GM19468 (cell line): ENCODE measurements at regions not wholly inside any gene's neighbourhood (a gene's known extent, or its start where the extent isn't known, plus 50 kb on each side); places are given as distances from the start of the nearest gene placed in this dataset.
"Not testable (repeated sequence)": the region's sequence is repeated elsewhere in the genome, so short reads cannot be mapped to it uniquely, and the experiment has no call there.

ENCODE experiments used
- ATAC-seq: cut with Tn5 transposase; IDR thresholded peaks from one replicate; pipeline ENCODE4 v1.9.1; 2021; ENCODE audit warnings: mild to moderate bottlenecking, moderate library complexity, moderate number of reproducible peaks; ENCODE audit not compliant: unreplicated experiment; ENCODE audit errors: extremely low read depth

DNA sequence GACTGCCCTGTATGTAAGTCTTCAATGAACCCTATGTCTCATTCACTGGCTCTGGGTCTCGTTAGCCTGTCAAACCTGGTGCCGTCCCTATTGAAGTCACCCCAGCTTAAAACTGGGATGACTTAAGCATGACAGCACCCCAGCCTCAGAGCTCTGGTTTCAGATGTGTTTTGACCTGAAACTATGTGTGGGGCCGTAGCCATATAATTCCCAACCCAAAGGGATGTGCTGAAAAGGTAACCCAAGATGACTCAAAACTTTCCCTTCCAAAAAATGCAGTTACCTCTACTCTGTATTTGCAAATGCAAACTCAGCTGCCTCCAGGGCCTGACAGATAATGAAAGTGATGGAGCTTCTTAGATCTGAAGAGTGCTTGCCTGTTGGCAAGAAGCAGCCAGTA lies 478.3 kb upstream of the ERCC4 start:
- ATAC-seq: peak; percentile 51

DNA sequence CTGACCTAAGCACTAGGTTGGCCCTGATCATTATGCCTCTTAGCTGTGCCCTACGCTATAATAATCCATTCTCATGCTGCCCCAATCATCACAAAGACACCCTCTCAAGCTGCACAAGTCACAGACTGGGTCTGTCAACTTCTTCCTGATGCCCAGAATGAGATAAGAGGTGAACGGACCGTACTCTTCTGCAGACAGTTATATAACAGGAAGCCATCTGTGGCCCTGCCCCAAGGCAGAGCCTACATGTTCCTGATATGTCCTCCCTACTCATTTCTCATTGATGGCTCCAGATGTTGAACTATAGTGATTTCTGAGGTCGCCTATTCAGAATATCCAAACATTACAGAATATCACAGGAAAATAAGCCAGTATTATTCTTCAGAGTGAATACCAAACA lies 471.6 kb upstream of the ERCC4 start:
- ATAC-seq: no peak

DNA sequence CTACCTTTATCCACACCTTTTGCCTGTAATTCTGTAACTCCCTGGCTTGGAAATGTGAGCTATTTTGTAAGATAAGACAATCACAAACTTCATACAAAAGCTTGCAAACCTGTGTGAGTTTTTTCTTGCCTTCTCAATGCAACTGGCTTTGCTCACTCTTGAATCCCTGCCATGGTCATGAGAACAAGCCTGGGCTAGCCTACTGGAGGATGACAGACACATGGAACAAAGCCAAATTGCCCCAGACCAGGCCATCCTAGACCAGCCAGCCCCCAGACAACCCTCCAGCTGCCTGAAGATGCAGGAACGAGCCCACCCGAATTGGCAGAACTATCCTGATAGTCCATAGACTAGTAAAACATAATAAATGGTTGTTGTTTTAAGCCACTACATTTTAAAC lies 466.6 kb upstream of the ERCC4 start:
- no peak for ATAC-seq

DNA sequence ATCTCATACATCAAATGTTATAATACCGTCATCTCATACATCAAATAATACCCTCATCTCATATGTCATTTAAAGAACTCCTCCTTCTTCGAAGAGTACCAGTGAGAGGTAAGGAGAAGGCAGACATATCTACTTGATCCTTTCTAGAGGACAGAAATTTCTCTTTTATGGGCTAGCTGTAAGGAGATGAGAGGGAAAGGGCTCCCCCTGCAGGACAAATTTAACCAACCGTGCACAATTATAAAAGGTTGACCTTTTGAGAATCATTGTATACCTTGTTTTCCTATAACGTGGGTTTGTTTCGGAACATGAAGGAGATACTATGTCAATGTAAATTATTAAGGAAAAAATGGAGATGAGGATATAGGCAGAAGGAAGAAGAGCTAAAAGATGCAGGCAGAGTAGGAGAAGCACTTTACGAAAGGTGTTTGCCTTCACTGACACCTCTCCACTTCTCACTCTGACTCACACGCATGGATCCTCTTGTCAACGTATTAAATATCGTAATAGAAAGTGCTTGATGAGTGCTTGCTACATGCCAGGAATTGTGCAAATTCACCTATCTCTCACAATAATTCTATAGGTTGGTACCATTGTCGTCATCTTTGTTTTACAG lies 465.9 kb upstream of the ERCC4 start:
- no peak for ATAC-seq

DNA sequence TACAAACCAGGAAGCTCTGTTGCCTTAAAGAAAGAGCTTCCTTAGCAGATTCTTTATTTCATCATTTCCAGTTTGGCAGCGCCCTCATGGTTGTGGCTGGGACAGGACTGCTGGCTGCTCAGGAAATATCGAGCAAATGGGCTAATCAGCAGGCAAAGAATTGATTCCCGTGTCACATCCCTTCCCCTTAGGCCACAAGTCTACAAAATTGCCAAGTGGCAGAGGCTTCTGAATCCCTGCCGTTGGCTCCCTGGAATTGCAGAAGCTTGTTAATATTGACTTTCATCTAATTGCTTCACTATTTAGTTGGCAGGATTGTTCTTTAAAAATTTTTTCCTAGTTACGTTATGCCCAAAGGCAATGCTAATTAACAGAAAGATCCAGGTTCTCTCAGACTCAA lies 456.3 kb upstream of the ERCC4 start:
- ATAC-seq: no peak

DNA sequence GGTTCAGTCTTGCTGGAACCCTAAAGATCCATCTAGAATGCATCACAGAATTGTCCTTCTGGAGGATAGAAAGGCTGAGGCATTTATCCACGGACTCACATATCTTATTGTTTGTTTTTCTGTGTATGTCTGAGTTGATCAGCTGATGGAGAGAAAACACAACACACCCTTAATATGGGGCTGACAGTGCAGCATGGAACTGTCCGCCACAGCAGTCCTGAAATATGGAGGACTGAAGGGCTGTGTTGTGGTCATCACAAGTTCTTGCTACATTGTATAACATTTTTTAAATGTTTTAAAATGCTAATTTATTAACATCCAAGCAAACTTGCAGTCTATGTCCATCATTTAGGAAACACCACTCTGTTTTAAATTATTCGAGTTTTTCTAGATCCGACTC lies 448.9 kb upstream of the ERCC4 start:
- no peak for ATAC-seq

DNA sequence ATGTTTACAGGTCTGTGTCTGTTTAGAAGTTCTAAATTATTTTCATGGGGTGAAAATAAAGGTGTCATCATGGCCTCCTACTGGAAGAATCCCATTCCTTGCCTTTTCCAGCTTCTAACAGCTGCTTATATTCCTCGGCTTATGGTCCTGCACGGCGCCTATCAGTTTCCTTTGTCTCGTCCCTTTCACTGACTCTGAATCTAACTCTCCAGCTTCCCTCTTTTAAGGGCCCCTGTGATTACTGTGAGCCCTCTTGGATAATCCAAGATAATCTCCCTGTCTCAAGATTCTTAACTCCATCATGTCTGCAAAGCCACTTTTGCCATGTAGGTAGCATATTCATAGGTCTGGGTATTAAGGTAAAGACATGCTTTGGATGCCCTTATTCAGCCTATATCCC lies 441.0 kb upstream of the ERCC4 start:
- no peak for ATAC-seq

DNA sequence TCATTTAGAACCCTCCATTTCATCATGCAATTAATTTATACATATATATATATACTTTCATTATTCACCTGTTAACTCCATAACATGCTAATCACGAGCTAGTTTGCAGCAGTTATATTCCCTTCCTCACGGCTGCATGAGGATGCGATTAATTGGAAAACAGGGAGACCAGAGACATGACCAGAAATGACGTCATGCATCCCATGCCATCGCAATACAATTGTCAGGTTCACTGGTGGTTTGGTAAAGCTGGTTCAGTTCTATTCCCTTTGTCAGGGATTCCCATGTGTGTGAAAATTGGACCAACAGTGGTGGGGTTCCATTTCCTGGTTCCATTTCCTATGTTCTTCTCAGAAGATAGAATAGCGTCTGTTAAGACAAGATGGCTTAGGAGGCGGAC lies 440.4 kb upstream of the ERCC4 start:
- no peak for ATAC-seq

DNA sequence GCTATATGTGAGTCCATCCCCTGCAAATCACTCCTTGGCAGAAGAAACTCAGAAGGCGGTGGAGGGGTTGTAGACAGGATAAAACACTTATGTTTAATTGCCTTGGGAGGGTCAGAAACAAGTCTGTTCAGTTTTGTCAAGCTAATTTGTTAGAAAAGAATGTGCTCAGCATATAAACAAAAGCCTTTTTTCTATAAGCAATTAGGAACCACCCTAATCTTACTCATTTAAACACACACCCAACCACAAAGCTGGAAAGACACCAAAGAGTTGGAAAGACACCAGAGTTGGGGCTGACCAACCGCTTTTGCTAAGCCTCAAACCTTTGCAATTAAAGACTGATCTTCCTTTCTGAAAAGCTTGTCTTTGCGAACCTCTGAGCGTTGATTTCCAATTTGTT lies 439.2 kb upstream of the ERCC4 start:
- ATAC-seq: no peak

DNA sequence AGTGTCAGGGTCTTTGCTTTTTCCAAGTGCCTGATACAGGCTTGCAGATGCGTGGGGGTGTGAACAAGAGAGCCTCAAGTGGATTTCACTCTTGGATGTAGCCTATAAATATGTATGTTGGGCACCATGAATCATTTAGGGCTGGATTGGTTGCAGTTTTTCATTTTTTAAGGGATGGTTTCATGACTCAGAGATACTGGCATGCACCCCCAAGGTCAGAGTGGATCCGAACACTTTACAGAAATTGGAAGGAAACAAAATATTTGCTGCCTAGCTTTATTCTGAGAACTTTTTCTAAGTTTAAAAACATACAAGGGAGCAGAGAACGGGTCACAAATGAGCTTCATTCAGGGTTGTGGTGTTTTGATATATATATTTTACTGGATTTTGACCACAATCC lies 436.8 kb upstream of the ERCC4 start:
- ATAC-seq: no peak

DNA sequence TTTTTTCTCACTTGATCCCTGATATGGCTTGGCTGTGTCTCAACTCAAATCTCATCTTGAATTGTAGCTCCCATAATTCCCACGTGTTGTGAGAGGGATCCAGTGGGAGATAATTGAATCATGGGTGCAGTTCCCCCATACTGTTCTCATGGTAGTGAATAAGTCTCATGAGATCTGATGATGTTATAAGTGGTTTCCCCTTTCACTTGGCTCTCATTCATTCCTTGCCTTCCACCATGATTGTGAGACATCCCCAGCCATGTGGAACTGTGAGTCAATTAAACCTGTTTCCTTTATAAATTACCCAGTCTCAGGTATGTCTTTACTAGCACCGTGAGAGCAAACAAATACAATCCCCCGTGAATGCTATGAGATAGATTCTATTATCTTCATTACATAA lies 430.5 kb upstream of the ERCC4 start:
- ATAC-seq: not testable (repeated sequence)

DNA sequence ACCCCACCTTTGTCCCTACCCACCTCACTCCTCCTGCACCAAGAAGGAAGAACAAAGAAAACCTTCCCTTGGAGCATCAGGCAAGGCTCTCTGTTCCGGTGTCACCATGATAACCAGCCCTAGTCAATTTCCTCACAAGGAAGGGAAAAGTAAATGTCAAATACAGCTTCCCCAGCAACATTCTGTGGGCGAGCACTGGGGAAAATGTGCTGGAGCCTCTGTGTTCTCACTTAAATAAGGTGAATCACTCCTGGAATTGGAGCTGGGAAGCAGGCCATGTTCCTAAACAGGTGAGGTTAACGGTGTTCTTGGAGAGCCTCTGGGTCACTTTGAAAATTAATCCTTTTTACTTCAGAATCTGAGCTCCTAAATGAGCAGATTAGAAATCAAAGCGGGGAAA lies 427.9 kb upstream of the ERCC4 start:
- no peak for ATAC-seq

DNA sequence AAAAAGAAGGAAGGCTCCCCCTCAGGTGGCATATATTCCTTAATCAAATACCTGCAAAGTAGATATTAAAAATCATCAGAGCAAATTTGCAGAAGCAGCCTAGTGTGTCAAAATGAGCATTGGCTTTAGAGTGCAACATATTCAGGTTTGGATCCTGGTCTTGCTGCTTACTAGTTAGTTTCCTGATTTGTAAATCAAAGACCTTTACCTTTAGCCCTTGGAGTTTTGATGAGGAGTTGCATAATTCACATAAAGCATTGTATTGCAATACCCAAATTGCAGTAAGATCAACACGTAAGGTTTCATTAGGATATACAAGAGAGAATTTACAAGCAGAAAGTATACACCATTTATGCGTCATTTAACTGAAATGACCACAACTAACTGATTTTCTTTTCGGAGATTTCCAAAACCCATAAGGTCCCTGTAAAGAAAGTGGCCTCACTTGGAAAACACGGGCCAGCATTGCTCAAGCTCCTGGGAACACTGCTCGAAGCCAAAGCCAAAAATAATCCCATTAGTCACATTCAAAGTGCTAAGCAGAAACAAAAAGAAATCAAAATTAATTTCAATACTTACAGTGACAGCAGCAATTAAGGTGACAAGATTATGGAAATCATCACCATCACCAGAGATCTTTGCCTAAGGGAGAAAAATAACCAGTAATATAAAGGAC lies 415.9 kb upstream of the ERCC4 start:
- no peak for ATAC-seq

DNA sequence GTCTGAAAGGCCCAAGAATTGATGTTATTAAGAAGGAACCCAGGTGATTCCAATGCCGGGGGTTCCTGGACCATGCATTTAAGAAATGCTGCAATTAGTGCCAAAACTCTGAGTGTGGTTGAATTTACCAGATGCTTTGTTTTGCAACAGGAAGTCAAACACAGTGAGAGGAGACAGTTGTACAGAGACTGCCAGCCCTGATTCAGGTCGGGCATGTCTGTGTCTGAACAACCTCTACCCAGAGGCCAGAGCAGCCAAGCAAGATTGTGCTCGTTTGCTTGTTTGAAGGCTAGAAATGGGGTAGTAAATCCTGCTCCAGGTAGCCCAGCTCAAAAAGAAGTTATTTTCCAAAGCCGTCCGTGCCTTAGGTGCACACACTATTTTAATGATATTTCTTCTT lies 412.4 kb upstream of the ERCC4 start:
- no peak for ATAC-seq

DNA sequence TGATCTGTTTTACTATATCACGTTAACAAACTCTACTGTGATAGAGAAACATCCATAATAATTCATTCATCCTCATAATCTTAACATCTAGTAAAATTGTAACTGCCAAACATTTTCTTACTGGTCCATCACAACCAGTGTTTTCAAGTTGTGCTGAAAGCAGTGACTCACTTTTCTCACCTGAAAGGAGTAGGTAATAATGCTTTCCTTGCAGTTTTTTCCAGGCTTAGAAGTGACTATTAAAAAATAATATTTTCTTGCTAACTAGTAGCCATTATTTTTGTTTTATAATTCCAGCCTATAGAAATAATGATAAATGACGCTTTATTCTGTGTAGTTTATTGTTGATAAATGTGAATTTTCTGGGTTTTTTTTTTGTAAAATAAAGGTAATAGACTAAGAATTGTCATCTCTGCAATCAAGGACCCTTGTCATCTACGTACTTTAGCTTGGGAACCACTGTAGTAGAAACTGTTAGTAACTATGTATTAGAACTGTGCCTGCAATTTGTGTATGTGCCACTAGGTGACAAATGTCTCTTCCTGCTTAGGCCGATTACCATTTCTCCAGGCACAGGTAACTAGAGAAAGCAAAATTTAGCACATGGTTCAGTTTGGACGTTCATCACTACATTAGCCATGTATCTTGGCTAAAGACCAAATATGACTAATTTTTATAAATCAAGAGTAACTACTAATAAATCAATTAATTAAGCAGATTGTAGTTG lies 409.4 kb upstream of the ERCC4 start:
- no peak for ATAC-seq

DNA sequence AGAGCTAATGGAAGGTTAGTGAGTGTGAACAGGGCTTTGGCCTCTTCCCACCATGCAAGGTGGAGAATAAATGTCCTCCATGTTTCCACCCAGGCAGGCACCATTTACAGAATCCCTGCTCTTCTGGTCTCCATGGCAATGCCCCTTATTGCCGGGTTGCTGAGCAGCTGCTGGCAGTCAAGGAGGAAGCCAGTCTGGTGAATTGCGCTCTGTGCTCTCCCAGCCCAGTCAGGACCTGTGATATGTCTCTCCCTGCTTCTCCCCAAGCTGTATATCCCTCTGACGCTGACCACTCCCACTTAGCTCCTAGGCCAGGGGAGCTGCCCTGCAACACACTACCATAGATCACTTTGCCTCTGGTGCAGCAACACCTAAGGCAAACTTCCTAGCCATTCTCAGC lies 402.1 kb upstream of the ERCC4 start:
- no peak for ATAC-seq

DNA sequence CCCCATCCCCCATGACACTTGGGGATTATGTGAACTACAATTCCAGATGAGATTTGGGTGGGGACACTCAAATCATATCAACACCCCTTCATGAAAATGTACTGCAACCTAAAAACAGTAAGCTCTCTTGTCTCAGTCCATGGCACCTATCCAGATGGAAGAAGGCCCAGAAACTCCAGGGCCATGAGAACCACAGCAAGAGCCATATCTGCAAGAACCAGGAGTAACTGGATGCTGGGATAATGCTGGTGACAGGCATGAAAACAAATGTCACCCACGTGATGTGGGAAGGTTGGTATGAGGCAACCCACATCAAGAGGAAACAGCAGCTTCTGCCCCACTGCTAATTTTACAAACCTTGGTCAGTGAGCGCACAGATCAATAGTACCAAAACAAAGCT lies 400.1 kb upstream of the ERCC4 start:
- ATAC-seq: no peak

DNA sequence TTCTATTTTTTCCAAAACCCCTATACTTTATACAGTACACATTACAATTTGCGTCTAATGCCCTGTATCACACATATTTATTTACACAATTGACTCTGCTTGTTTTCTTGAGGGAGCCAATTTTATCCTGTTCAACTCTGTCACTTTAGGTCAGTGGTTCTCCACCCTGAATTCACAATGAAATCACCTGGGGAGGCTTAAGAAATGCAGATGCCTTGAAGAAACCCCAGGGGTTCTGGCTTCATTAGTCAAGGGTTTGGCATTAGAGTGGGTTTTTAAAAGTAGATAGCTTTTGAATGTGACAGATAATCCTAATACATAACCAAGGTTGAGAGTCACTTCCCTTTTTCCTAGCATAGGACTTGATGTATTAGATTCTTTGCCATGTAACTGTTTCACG lies 398.6 kb upstream of the ERCC4 start:
- ATAC-seq: no peak

DNA sequence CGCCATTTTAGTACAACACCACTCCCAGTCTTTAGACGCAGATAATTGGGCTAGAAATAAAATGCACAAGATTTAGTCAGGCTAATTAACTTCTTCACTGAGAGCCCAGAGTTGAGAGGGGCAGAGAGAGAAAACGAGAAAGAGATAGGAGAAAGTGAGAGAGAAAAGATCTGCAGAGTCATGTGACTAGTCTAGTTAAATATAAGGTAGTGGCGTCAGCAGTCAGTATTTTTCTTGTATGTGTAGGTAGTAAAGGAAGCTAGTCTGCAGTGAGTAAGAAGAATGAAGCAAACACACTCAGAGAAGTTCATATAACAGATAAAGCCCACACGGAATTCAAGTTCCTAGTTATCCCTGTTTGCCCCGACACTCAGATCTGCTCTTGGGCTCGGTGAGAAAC lies 392.6 kb upstream of the ERCC4 start:
- no peak for ATAC-seq

DNA sequence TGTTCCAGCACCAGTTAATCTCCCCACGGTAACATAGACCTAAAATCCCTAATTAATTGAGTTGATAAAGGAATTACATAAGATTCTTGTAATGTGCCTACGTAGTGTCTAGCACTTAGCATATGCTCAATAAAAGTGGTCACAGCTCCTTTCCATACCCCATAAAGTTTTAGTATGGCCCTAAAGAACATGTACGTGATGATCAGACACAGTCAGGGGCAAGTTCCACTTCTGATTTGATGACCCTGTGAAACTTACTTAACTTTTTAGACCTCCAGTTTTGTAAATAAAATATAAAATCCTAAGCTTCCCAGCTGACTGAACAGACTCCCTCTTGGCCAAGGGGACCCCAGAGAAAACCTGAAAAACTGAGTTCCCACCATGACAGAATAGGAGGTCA lies 391.3 kb upstream of the ERCC4 start:
- ATAC-seq: no peak

DNA sequence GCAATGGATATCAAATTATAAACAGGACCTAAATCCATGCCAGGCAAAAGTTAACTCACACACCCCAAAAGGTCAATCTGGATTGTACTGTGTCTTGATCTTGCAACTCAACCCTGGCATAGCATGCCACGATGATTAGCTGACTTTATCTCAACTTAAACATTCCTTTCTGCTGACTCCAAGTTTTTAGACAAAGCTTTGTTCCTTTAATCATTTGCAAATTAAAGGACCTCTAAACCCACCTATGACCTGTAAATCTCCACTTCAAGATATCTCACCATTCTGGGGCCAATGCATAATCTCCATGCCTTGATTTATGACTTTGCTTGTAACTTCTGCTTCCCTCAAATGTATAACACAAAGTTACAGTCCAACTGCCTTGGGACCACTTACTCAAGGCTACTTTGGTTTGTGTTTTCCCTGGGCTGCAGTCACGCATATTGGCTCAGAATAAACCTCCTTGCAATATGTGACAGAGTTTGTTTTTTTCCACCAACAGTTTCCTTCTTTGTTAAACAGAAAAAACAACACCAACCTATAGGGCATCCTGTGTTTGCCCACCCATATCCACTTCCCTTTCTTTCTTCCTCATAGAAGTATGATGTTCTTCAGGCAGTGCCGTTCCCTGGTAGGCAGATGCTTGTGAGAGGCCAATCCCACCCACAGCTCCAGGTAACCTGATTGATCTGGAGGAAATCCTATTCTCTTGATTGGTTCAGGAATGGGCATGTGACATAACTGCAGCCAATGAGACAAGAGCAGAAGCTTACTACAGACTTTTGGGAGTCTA lies 390.6 kb upstream of the ERCC4 start:
- no peak for ATAC-seq
